Panc1 (cell line): ENCODE measurements at regions not wholly inside any gene's neighbourhood (a gene's known extent, or its start where the extent isn't known, plus 50 kb on each side); places are given as distances from the start of the nearest gene placed in this dataset.

ENCODE experiments used
- ATAC-seq: fragments of 200-7000 bp; cut with Tn5 transposase; 2 replicates; pipeline ENCODE4 v1.9.1; 2020; ENCODE audit warnings: mild to moderate bottlenecking, moderate library complexity
- BruUV-seq: library from RNA; stranded (reverse); fragments of 400-500 nt; replicated peaks from 2 replicates; lab custom pipeline; 2021; lab: Mats Ljungman, UMichigan
- CTCF ChIA-PET: fragments of 300-600 bp; sonication (Branson Sonifier 250); formaldehyde crosslinking; loops from one replicate; lab custom pipeline; 2022; ENCODE audit warnings: antibody characterized with exemption; lab: Charles Lee
- POLR2A ChIA-PET: fragments of 300-600 bp; sonication (Branson Sonifier 250); formaldehyde crosslinking; loops from one replicate; lab custom pipeline; 2022; ENCODE audit warnings: antibody characterized with exemption; lab: Charles Lee
- DNase-seq: peaks from one replicate; pipeline ENCODE4 v3.0.0-alpha.2; 2010; ENCODE audit warnings: low read depth, low spot score
- H3K27ac ChIP-seq: 2 replicates; pipeline ENCODE4 v1.5.1; 2011; ENCODE audit warnings: mild to moderate bottlenecking, low read length, inconsistent platforms
- H3K27me3 ChIP-seq: fragments of 200-500 bp; sonication (Bioruptor generic); 2 replicates; pipeline ENCODE4 v1.6.0; 2014; ENCODE audit warnings: low read length, inconsistent platforms; ENCODE audit not compliant: control insufficient read depth, insufficient read depth
- H3K36me3 ChIP-seq: fragments of 200-500 bp; sonication (Bioruptor generic); 2 replicates; pipeline ENCODE4 v1.5.1; 2014; ENCODE audit warnings: inconsistent platforms, mild to moderate bottlenecking, low read length, moderate library complexity; ENCODE audit not compliant: control insufficient read depth, insufficient read depth
- H3K4me1 ChIP-seq: 2 replicates; pipeline ENCODE4 v1.5.1; 2011; ENCODE audit warnings: inconsistent platforms, mild to moderate bottlenecking, low read length, moderate library complexity; ENCODE audit not compliant: control insufficient read depth, insufficient read depth
- H3K4me3 ChIP-seq, 2 experiments: 2 replicates each; pipeline ENCODE4 v1.5.1; 2011 to 2012; ENCODE audit warnings: low read depth in 2 of 2, low read length in 2 of 2, mild to moderate bottlenecking in 2 of 2, inconsistent platforms in 1 of 2, moderate library complexity in 1 of 2
- H3K9me3 ChIP-seq: fragments of 200-500 bp; sonication (Bioruptor generic); 2 replicates; pipeline ENCODE4 v1.5.1; 2014; ENCODE audit warnings: low read depth, mild to moderate bottlenecking, inconsistent platforms, low read length, moderate library complexity; ENCODE audit not compliant: control insufficient read depth, insufficient read depth
- CTCF ChIP-seq: fragments of 450-650 bp; IDR thresholded peaks from 2 replicates; pipeline ENCODE4 v1.5.1; 2017; ENCODE audit warnings: mild to moderate bottlenecking
- POLR2AphosphoS5 ChIP-seq: IDR thresholded peaks from 2 replicates; pipeline ENCODE4 v1.6.1; 2012; ENCODE audit warnings: mild to moderate bottlenecking, low read depth, low read length, moderate library complexity
- REST ChIP-seq, 2 experiments: IDR thresholded peaks; 2 replicates each; pipeline ENCODE4 v1.6.1; 2011 to 2012; ENCODE audit warnings: low read depth in 2 of 2, control low read depth in 1 of 2, low read length in 1 of 2, mild to moderate bottlenecking in 1 of 2, moderate library complexity in 1 of 2; ENCODE audit not compliant: insufficient read depth in 1 of 2
- SIN3A ChIP-seq: IDR thresholded peaks from 2 replicates; pipeline ENCODE4 v1.6.1; 2012; ENCODE audit warnings: low read depth, mild to moderate bottlenecking, low read length, moderate library complexity, borderline replicate concordance; ENCODE audit not compliant: insufficient read depth
- TCF7L2 ChIP-seq: IDR thresholded peaks from 2 replicates; pipeline ENCODE4 v1.6.1; 2011; ENCODE audit warnings: mild to moderate bottlenecking, low read depth, low read length, inconsistent platforms
- in situ Hi-C: cut with HindIII; loops from 2 replicates; pipeline ENCODE4 v1.10.0; 2016; ENCODE audit warnings: low sequenced_read_pairs, low pct_unique_long_range_greater_than_20kb
- intact Hi-C: fragments of 100-400 bp; cut with micrococcal nuclease; formaldehyde crosslinking; loops from one replicate; pipeline ENCODE4 v1.10.0; 2022; ENCODE audit not compliant: unreplicated experiment

- no peak for ATAC-seq
- CTCF ChIA-PET: no interaction called here
Measured at GRCh38 chr3:118607915-118608820, 426.5 kb downstream of the IGSF11 start.

More at GRCh38 chr3:118607915-118608820, 426.5 kb downstream of the IGSF11 start:
- Histone ChIP-seq H3K27ac (no peak overlapping the region), H3K36me3 (no peaks in the 10 kb centered on the region), H3K4me3 (no peak overlapping the region), H3K27me3 (no peaks in the 10 kb centered on the region), H3K4me1 (no peaks in the 10 kb centered on the region), H3K9me3 (no peaks in the 10 kb centered on the region)
- no peak for DNase-seq
- BruUV-seq: no TSS peak
- TF ChIP-seq REST (IDR thresholded peaks at IDR 0.05; ENCODE audit: insufficient read depth in 1 of 2, low read depth in 2 of 2, low read length in 1 of 2) (no peak), TCF7L2 (no peak), POLR2AphosphoS5 (no peak), SIN3A (no peak), CTCF (no peak)
- in situ Hi-C loops (no loop called here), intact Hi-C loops (no loop called here)
- POLR2A ChIA-PET: no interaction called here
